GM23338 (cell line): ENCODE measurements at regions not wholly inside any gene's neighbourhood (a gene's known extent, or its start where the extent isn't known, plus 50 kb on each side); places are given as distances from the start of the nearest gene placed in this dataset.

Experiments
- ATAC-seq: fragments of 200-7000 bp; cut with Tn5 transposase; 3 replicates; pipeline ENCODE4 v1.9.1; 2020
- DNase-seq: peaks from one replicate; pipeline ENCODE4 v3.0.0-alpha.2; 2015; ENCODE audit warnings: low spot score
- H2AFZ ChIP-seq: fragments of 200-600 bp; sonication (generic); 2 replicates; pipeline ENCODE4 v1.8.0; 2016; ENCODE audit warnings: antibody characterized with exemption, mild to moderate bottlenecking, moderate library complexity
- H3F3A ChIP-seq: fragments of 200-600 bp; sonication (generic); replicated peaks from 2 replicates; pipeline ENCODE4 v1.8.0; 2017; ENCODE audit warnings: antibody characterized with exemption, mixed run types, low read depth
- H3K27ac ChIP-seq: fragments of 200-600 bp; sonication (generic); 2 replicates; pipeline ENCODE4 v1.6.1; 2016; ENCODE audit warnings: low read depth
- H3K27me3 ChIP-seq: fragments of 200-600 bp; sonication (generic); 2 replicates; pipeline ENCODE4 v1.8.0; 2016; ENCODE audit warnings: mild to moderate bottlenecking, mixed run types, moderate library complexity; ENCODE audit not compliant: insufficient read depth
- H3K36me3 ChIP-seq: fragments of 200-600 bp; sonication (generic); 2 replicates; pipeline ENCODE4 v1.8.0; 2016; ENCODE audit warnings: mild to moderate bottlenecking; ENCODE audit not compliant: insufficient read depth
- H3K4me1 ChIP-seq: fragments of 200-600 bp; sonication (generic); 2 replicates; pipeline ENCODE4 v1.8.0; 2016; ENCODE audit warnings: mild to moderate bottlenecking, moderate library complexity; ENCODE audit not compliant: insufficient read depth
- H3K4me2 ChIP-seq: fragments of 200-600 bp; sonication (generic); 2 replicates; pipeline ENCODE4 v1.7.1; 2017; ENCODE audit warnings: mixed run types
- H3K4me3 ChIP-seq: fragments of 200-600 bp; sonication (generic); 2 replicates; pipeline ENCODE4 v1.6.1; 2016; ENCODE audit warnings: mixed run types
- H3K79me2 ChIP-seq: fragments of 200-600 bp; sonication (generic); replicated peaks from 2 replicates; pipeline ENCODE4 v1.8.0; 2017; ENCODE audit warnings: mild to moderate bottlenecking; ENCODE audit not compliant: insufficient read depth
- H3K9me2 ChIP-seq: fragments of 200-600 bp; sonication (generic); 2 replicates; pipeline ENCODE4 v1.8.0; 2017; ENCODE audit not compliant: insufficient read depth
- H4K20me1 ChIP-seq: fragments of 200-600 bp; sonication (generic); replicated peaks from 2 replicates; pipeline ENCODE4 v1.8.0; 2017; ENCODE audit warnings: mild to moderate bottlenecking; ENCODE audit not compliant: insufficient read depth
- H3K27ac Mint-ChIP-seq: 2 replicates; pipeline ENCODE4 v1.8.0; 2020; ENCODE audit warnings: inconsistent platforms, mild to moderate bottlenecking, moderate library complexity, mixed read lengths
- H3K27me3 Mint-ChIP-seq: 3 replicates; pipeline ENCODE4 v1.8.0; 2022; ENCODE audit warnings: low read depth, mild to moderate bottlenecking, moderate library complexity, mixed read lengths, inconsistent platforms; ENCODE audit not compliant: insufficient read depth, poor library complexity
- H3K36me3 Mint-ChIP-seq: 3 replicates; pipeline ENCODE4 v1.8.0; 2021; ENCODE audit warnings: low read depth, mild to moderate bottlenecking, inconsistent platforms, moderate library complexity, mixed read lengths
- H3K4me1 Mint-ChIP-seq: 3 replicates; pipeline ENCODE4 v1.8.0; 2020; ENCODE audit warnings: mild to moderate bottlenecking, inconsistent platforms, mixed read lengths
- H3K4me3 Mint-ChIP-seq: 3 replicates; pipeline ENCODE4 v1.8.0; 2021; ENCODE audit warnings: moderate library complexity, mild to moderate bottlenecking, inconsistent platforms, mixed read lengths
- H3K9me3 Mint-ChIP-seq: 3 replicates; pipeline ENCODE4 v1.8.0; 2020; ENCODE audit warnings: moderate library complexity, mild to moderate bottlenecking, inconsistent platforms, mixed read lengths
- ETS1 ChIP-seq: IDR thresholded peaks from 2 replicates; pipeline ENCODE4 v1.6.1; 2016; ENCODE audit warnings: antibody characterized with exemption
- EZH2 ChIP-seq: fragments of 200-600 bp; sonication (generic); IDR thresholded peaks from one replicate; pipeline ENCODE4 v1.8.0; 2017; ENCODE audit warnings: antibody characterized with exemption, mild to moderate bottlenecking, low read depth; ENCODE audit not compliant: unreplicated experiment
- EZH2phosphoT487 ChIP-seq: fragments of 200-600 bp; sonication (generic); IDR thresholded peaks from one replicate; pipeline ENCODE4 v1.8.1; 2018; ENCODE audit warnings: antibody characterized with exemption; ENCODE audit not compliant: unreplicated experiment
- POLR2AphosphoS5 ChIP-seq: IDR thresholded peaks from 2 replicates; pipeline ENCODE4 v1.6.1; 2016; ENCODE audit warnings: antibody characterized with exemption, low read depth
- STAT1 ChIP-seq: IDR thresholded peaks from one replicate; pipeline ENCODE4 v1.6.1; 2016; ENCODE audit warnings: antibody characterized with exemption; ENCODE audit not compliant: unreplicated experiment
- ZNF114 ChIP-seq: fragments of 250-450 bp; sonication (Bioruptor Pico); IDR thresholded peaks from 2 replicates; pipeline ENCODE4 v1.5.0; 2020; ENCODE audit warnings: mild to moderate bottlenecking, moderate library complexity
- ZNF331 ChIP-seq: fragments of 250-450 bp; sonication (Bioruptor Pico); IDR thresholded peaks from 2 replicates; pipeline ENCODE4 v1.5.0; 2020; ENCODE audit warnings: low read depth, mild to moderate bottlenecking, moderate library complexity
- ZNF462 ChIP-seq: fragments of 250-450 bp; sonication (Bioruptor Pico); IDR thresholded peaks from 2 replicates; pipeline ENCODE4 v1.5.0; 2020; ENCODE audit warnings: mild to moderate bottlenecking, moderate library complexity

GRCh38 chr2:20937353-20937752, 106.5 kb downstream of the APOB start (continued):
- TF ChIP-seq EZH2, result no peak
- no peak for TF ChIP-seq EZH2phosphoT487
- no peak for TF ChIP-seq STAT1
- no peak for TF ChIP-seq ETS1
- TF ChIP-seq ZNF462, result no peak

GRCh38 chr2:20935168-20935775, 108.6 kb downstream of the APOB start:
- no peaks in the 10 kb centered on the region; the same call in 2 of the 3 replicates for H3K4me1 Mint-ChIP-seq
- DNase-seq (no peak), ATAC-seq (no peak)
- Histone ChIP-seq H3K27ac (no peak overlapping the region), H3K9me2 (no peaks in the 10 kb centered on the region), H3K79me2 (no peaks in the 10 kb centered on the region), H3K4me1 (no peaks in the 10 kb centered on the region), H4K20me1 (no peaks in the 10 kb centered on the region), H3K36me3 (no peaks in the 10 kb centered on the region), H3K4me2 (no peak overlapping the region), H3K4me3 (no peak overlapping the region), H2AFZ (no peak overlapping the region), H3K27me3 (no peaks in the 10 kb centered on the region), H3F3A (no peaks in the 10 kb centered on the region)
- H3K4me3 Mint-ChIP-seq, result no peak overlapping the region
- H3K27me3 Mint-ChIP-seq, result no peaks in the 10 kb centered on the region
- peaks cover 3% of the 10 kb centered on the region; the same call in 2 of the 3 replicates for H3K9me3 Mint-ChIP-seq
- H3K36me3 Mint-ChIP-seq, result no peaks in the 10 kb centered on the region
- H3K27ac Mint-ChIP-seq, result no peak overlapping the region
- no peak for TF ChIP-seq ZNF462
- no peak for TF ChIP-seq POLR2AphosphoS5
- no peak for TF ChIP-seq ZNF114 (CRISPR knock-in tag)
- TF ChIP-seq ZNF331 (CRISPR knock-in tag), result no peak
